Lower leg skin (tissue), 4 donors: ENCODE measurements at regions not wholly inside any gene's neighbourhood (a gene's known extent, or its start where the extent isn't known, plus 50 kb on each side); places are given as distances from the start of the nearest gene placed in this dataset.

ENCODE experiments used
- DNase-seq, 2 donors: peaks; one replicate each; pipeline ENCODE4 v3.0.0-alpha.2; 2019; ENCODE audit warnings: low spot score in 2 of 2
- H3K4me3 ChIP-seq: fragments of 200-600 bp; sonication (generic); 2 replicates; pipeline ENCODE4 v1.5.1; 2017; ENCODE audit warnings: mild to moderate bottlenecking, low read depth; ENCODE audit not compliant: poor library complexity, severe bottlenecking
- POLR2A ChIP-seq, 2 donors: fragments of 450-650 bp; IDR thresholded peaks; one replicate each; pipeline ENCODE4 v1.6.1; 2016 to 2017; ENCODE audit warnings: antibody characterized with exemption in 2 of 2, mild to moderate bottlenecking in 1 of 2, moderate library complexity in 1 of 2
- WGBS, 2 donors: methylation state at CpG; one replicate each; pipeline ENCODE4 v1.1.5; 2018; 5-methylcytosine and 5-hydroxymethylcytosine counted together
- intact Hi-C: fragments of 100-400 bp; cut with DNase I; formaldehyde crosslinking; loops from one replicate; pipeline ENCODE4 v1.15.0; 2023; ENCODE audit warnings: low total_unique reads
- TF ChIP-seq, protein P1 (sequence below), 3 donors: fragments of 450-650 bp; IDR thresholded peaks; one replicate each; pipeline ENCODE4 v1.5.1; 2016; ENCODE audit warnings: antibody characterized with exemption in 3 of 3, mild to moderate bottlenecking in 3 of 3, moderate library complexity in 2 of 3

DNA sequence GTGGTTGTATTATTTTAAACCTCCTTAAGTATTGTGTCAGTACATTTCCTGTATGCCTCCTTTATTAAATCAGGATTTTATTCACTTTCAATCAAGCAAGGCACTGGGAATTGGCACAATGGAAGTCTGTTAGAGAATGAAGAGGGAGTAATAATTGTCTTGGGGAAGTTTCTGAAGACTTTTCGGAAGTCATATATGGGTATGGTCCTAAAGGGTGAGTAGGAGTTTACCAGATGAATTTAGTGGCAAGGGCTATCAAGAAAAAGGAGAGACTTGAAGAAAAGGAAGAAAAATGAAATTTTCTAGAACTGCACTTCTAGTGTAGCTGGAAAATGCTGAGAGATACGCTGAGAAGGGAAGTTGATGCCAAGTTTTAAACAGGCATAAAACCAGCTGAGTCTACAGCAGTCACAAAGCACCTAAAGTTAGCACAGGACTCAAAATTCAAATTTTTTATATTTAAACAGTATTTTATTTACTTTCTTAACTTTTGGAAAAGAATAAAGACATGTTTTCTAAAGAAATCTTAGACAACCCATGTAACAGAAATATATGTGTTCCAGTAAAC lies 184.9 kb downstream of the SMC2 start:
- no peak overlapping the region for H3K4me3 ChIP-seq
- TF ChIP-seq, protein P1, sequence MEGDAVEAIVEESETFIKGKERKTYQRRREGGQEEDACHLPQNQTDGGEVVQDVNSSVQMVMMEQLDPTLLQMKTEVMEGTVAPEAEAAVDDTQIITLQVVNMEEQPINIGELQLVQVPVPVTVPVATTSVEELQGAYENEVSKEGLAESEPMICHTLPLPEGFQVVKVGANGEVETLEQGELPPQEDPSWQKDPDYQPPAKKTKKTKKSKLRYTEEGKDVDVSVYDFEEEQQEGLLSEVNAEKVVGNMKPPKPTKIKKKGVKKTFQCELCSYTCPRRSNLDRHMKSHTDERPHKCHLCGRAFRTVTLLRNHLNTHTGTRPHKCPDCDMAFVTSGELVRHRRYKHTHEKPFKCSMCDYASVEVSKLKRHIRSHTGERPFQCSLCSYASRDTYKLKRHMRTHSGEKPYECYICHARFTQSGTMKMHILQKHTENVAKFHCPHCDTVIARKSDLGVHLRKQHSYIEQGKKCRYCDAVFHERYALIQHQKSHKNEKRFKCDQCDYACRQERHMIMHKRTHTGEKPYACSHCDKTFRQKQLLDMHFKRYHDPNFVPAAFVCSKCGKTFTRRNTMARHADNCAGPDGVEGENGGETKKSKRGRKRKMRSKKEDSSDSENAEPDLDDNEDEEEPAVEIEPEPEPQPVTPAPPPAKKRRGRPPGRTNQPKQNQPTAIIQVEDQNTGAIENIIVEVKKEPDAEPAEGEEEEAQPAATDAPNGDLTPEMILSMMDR (IDR thresholded peaks at IDR 0.05) = no peak
- no peak for TF ChIP-seq POLR2A (IDR thresholded peaks at IDR 0.05)
- WGBS, 2 donors = 62 to 65% methylated on average over 2 of the region's 2 CpGs
- intact Hi-C loops = no loop called here
- no peak for DNase-seq

DNA sequence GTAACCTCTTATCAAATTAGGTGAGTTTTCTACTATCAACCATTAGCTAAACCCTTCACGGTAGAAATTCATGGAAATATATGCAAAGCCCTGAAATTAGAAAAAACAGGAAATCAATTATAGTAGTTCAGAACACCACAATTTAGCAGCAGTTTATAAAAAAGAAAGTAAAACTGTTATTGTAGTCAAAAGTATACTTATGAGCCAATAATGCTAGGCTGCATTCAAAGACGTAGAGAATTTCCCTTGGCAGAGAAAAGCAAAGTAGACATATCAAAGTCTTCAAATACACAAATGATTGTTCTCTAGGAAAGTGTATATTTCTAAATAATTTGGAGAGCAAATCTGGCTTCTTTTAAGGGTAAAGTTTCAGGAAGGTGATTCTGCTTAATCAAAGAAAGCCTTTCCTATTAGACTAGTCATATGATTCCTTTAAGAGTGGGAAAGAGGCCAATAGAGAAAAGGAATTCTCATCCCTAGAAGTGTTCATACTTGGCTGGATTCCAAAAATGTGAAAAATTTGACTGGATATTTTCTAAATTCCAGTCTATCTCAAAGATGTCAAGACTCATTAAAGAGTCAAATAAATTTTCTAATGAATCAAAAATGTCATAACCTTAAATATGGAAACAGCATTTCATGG lies 185.5 kb downstream of the SMC2 start:
- no peak for TF ChIP-seq POLR2A (IDR thresholded peaks at IDR 0.05)
- TF ChIP-seq, protein P1 (IDR thresholded peaks at IDR 0.05) = no peak
- 17 to 20% methylated on average over 2 of the region's 2 CpGs for WGBS, 2 donors
- H3K4me3 ChIP-seq = no peak overlapping the region
- no peak for DNase-seq
- intact Hi-C loops = no loop called here

DNA sequence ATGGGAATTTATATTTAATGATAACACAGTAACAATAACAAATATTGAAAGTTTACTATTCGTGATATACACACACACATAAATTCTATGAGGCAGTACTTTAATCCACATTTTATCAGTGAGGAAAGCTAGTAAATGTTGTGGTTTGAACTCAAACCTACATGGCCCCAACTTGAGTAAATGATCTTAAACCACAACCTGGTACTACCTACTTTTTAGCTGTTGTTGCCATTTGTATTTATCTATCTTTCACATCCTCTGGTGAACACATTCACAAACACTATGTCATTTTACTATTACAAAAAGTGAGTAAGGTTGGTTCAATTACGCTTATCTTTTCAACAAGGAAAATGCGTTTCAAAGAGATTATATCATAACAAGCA lies 186.1 kb downstream of the SMC2 start:
- intact Hi-C loops = no loop called here
- no peak overlapping the region for H3K4me3 ChIP-seq
- TF ChIP-seq POLR2A (IDR thresholded peaks at IDR 0.05) = no peak
- TF ChIP-seq, protein P1 (IDR thresholded peaks at IDR 0.05) = no peak
- WGBS, 2 donors = 69 to 79% methylated on average over 3 of the region's 3 CpGs
- no peak for DNase-seq

DNA sequence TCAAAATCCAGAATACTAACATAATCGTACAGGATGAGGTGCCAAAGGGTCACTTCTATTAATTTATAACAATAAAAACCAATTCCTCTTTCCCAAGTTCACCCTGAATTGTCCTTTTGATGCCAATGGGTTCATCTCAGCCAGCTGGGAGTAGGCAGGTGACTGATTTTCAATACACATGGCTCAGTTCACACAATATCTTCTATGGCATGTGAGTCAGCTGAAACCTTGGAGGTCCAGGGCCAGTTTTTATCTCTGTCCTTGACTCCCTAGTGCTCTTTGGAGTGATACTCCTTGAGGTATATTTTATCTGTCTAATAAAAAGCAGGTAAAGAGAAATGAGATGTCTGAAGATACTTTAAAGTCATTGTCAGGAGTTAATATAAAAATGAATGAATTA lies 186.6 kb downstream of the SMC2 start:
- intact Hi-C loops = no loop called here
- 89 to 92% methylated on average over 1 of the region's 1 CpG for WGBS, 2 donors
- no peak overlapping the region for H3K4me3 ChIP-seq
- DNase-seq = no peak
- TF ChIP-seq, protein P1 (IDR thresholded peaks at IDR 0.05) = no peak
- TF ChIP-seq POLR2A (IDR thresholded peaks at IDR 0.05) = no peak

DNA sequence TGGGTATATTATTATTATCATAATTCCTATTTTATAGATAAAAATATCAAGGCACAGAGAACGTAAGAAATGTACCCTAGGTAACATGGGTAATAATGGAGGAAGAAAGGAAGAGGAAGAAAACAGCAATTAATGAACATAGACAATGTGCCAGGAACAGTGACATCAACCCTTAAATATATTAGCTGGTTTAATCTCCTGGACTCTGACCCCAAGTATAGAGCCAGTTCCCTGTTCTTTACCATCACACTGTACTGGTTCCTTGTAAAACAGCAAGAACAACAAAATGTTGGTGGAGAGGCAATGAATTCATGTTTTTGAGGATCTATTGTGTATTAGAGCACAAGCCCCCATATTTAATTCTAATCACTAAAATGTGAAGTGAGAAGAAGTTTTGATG lies 192.1 kb downstream of the SMC2 start:
- WGBS, 2 donors = 80 to 83% methylated on average over 1 of the region's 1 CpG
- intact Hi-C loops = loop anchor here (5.0 kb wide), 1 partner anchor 516 kb away; no protein-coding TSS in a partner anchor
- H3K4me3 ChIP-seq = no peak overlapping the region
- no peak for DNase-seq
- no peak for TF ChIP-seq POLR2A (IDR thresholded peaks at IDR 0.05)
- TF ChIP-seq, protein P1 (IDR thresholded peaks at IDR 0.05) = no peak

DNA sequence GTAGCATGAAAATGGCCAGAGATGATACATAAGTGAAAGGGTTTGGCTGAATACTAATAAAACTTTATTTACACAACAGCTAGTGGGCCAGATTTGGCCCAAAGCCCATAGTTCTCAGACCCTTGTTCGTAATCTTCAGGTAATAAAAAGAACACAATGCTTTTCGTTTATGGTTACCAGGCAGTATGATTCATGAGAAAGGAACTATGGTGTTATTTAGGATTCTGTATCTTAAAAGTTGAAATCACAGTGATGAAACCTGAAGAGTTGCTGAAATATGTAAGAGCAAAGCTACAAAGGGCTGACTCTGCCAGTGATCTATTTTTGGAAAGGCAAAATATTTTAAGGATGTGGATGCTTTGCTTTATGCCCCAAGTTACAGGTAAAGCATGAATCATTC lies 192.7 kb downstream of the SMC2 start:
- intact Hi-C loops = loop anchor here (5.0 kb wide), 1 partner anchor 516 kb away; no protein-coding TSS in a partner anchor
- TF ChIP-seq, protein P1 (IDR thresholded peaks at IDR 0.05) = no peak
- TF ChIP-seq POLR2A (IDR thresholded peaks at IDR 0.05) = no peak
- no peak overlapping the region for H3K4me3 ChIP-seq
- DNase-seq = no peak
- WGBS, 2 donors = 22 to 32% methylated on average over 2 of the region's 2 CpGs
